Right atrium auricular region (tissue), 2 donors: ENCODE measurements at regions not wholly inside any gene's neighbourhood (a gene's known extent, or its start where the extent isn't known, plus 50 kb on each side); places are given as distances from the start of the nearest gene placed in this dataset.

ENCODE experiments used
- DNase-seq: peaks from one replicate; pipeline ENCODE4 v3.0.0-alpha.2; 2019; ENCODE audit warnings: low spot score
- H3K27ac ChIP-seq, 2 donors: fragments of 200-600 bp; sonication (generic); 1 replicate in 1 of 2; 2 replicates in 1 of 2; pipeline ENCODE4 v1.5.1; 2016 to 2019
- H3K27me3 ChIP-seq, 2 donors: fragments of 200-600 bp; sonication (generic); one replicate each; pipeline versions ENCODE4 v1.5.1 to v1.6.0; 2017 to 2019
- H3K36me3 ChIP-seq: fragments of 200-600 bp; sonication (generic); one replicate; pipeline ENCODE4 v1.5.1; 2016
- H3K4me1 ChIP-seq, 2 donors: fragments of 200-600 bp; sonication (generic); one replicate each; pipeline versions ENCODE4 v1.5.1 to v1.6.0; 2017 to 2019
- H3K4me3 ChIP-seq, 2 donors: fragments of 200-600 bp; sonication (generic); 1 replicate in 1 of 2; 2 replicates in 1 of 2; pipeline ENCODE4 v1.5.1; 2017 to 2019; ENCODE audit warnings: mild to moderate bottlenecking in 1 of 2, moderate library complexity in 1 of 2
- H3K9me3 ChIP-seq, 2 donors: fragments of 200-600 bp; sonication (generic); one replicate each; pipeline ENCODE4 v1.5.1; 2019
- TF ChIP-seq, protein P1 (sequence below), 2 donors: fragments of 200-600 bp; sonication (generic); IDR thresholded peaks; one replicate each; pipeline ENCODE4 v1.5.1; 2019; ENCODE audit warnings: antibody characterized with exemption in 2 of 2

DNA sequence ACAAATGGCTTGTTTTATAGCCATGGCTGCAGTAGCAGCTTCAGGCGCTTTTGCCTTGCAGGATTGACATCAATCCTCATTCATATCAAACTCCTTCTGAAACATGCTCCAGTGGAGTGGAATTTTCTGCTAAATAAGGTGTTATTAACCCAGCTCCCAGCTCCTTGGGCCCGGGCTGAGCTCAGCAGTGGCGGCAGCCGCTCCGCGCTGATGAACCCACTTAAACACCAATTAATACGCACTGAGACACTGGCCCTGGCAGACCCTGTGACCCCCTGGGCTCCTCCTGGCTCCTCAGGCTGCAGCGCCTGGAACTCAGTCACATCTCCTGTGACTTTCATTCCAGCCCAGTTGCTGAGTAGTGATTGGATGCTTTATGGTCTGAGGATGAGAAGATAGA lies 137.4 kb upstream of the GRIK3 start:
- Histone ChIP-seq H3K4me1 (no peaks in the 10 kb centered on the region), H3K36me3 (no peaks in the 10 kb centered on the region), H3K9me3 (peaks cover 0 to 9% of the 10 kb centered on the region in 2 donors), H3K27me3 (no peaks in the 10 kb centered on the region), H3K27ac (no peak overlapping the region), H3K4me3 (no peak overlapping the region)
- TF ChIP-seq, protein P1, sequence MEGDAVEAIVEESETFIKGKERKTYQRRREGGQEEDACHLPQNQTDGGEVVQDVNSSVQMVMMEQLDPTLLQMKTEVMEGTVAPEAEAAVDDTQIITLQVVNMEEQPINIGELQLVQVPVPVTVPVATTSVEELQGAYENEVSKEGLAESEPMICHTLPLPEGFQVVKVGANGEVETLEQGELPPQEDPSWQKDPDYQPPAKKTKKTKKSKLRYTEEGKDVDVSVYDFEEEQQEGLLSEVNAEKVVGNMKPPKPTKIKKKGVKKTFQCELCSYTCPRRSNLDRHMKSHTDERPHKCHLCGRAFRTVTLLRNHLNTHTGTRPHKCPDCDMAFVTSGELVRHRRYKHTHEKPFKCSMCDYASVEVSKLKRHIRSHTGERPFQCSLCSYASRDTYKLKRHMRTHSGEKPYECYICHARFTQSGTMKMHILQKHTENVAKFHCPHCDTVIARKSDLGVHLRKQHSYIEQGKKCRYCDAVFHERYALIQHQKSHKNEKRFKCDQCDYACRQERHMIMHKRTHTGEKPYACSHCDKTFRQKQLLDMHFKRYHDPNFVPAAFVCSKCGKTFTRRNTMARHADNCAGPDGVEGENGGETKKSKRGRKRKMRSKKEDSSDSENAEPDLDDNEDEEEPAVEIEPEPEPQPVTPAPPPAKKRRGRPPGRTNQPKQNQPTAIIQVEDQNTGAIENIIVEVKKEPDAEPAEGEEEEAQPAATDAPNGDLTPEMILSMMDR (IDR thresholded peaks at IDR 0.05): no peak
- peak; percentile 40 for DNase-seq

DNA sequence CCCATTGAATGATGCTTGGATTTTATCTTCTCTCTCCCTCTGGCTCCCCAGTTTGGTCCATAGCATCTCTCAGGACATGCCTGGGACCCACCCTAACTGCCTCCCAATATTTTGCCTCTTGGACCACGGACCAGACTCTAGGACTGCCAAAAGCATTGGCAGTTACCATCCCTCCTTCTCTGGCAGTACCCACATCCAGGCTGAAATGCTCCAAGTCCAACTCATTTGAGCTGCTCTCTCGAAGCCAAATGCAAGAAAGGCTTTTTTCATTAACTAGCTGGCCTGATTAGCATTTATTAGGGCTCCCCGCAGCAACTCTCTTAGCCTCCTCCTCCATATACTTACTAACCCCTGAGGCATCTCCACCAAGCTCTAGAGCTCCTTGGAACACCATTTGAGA lies 140.0 kb upstream of the GRIK3 start:
- TF ChIP-seq, protein P1 (IDR thresholded peaks at IDR 0.05): no peak
- H3K4me1 ChIP-seq: no peaks in the 10 kb centered on the region
- H3K9me3 ChIP-seq: no peaks in the 10 kb centered on the region
- no peaks in the 10 kb centered on the region for H3K36me3 ChIP-seq
- H3K4me3 ChIP-seq: no peak overlapping the region
- no peak overlapping the region for H3K27ac ChIP-seq
- no peaks in the 10 kb centered on the region for H3K27me3 ChIP-seq
- DNase-seq: no peak

DNA sequence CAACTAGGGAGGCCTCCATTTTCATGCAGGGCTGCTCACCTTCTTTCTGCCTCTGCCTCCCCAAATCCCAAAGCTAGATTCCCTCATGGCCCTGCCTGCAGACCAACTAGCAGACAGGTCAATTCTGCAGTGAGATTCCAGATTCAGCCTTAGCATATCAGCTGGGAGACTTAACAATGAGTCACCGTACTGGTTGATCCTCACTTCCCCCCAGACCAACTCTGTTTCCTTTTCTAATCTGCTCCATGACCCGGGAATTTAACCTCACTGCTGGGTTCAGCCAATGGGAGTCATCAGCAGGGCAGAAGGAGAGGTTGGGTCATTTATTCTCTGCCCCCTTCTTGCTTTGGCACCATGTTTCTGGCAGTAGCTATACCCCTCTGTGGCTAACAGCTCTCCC lies 140.6 kb upstream of the GRIK3 start:
- H3K4me3 ChIP-seq: no peak overlapping the region
- no peak overlapping the region for H3K27ac ChIP-seq
- DNase-seq: no peak
- TF ChIP-seq, protein P1 (IDR thresholded peaks at IDR 0.05): no peak
- H3K4me1 ChIP-seq: no peaks in the 10 kb centered on the region
- no peaks in the 10 kb centered on the region for H3K9me3 ChIP-seq
- H3K27me3 ChIP-seq: no peaks in the 10 kb centered on the region
- H3K36me3 ChIP-seq: no peaks in the 10 kb centered on the region

DNA sequence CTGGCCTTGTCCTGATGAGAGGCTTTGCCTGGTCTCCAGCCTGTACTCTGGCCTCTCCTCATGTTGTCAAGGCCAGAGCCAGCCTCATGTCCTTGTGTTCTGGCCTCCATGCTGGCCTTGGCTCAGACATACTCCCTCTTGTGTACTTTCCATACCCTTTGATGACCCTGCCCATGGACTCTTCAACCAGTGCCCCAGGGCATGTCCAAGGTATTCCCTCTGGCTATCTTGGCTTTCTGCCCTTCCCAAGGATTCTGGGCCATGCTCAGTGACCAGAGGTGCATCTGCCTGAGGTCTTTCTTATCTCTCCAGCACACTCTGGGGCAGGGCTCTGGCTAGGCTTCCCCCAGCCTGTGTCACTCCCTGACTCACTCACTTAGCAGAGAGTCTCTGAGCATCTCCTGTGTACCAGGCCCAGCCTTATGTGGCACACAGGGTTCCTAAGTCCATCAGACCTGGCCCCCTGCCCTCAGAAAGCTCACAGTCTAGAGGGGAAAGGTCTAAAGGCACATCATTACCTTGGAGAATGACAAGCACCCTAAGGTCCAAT lies 141.4 kb upstream of the GRIK3 start:
- Histone ChIP-seq H3K36me3 (no peaks in the 10 kb centered on the region), H3K27ac (no peak overlapping the region), H3K4me3 (no peak overlapping the region), H3K27me3 (no peaks in the 10 kb centered on the region), H3K9me3 (no peaks in the 10 kb centered on the region), H3K4me1 (no peaks in the 10 kb centered on the region)
- TF ChIP-seq, protein P1 (IDR thresholded peaks at IDR 0.05): no peak
- no peak for DNase-seq

DNA sequence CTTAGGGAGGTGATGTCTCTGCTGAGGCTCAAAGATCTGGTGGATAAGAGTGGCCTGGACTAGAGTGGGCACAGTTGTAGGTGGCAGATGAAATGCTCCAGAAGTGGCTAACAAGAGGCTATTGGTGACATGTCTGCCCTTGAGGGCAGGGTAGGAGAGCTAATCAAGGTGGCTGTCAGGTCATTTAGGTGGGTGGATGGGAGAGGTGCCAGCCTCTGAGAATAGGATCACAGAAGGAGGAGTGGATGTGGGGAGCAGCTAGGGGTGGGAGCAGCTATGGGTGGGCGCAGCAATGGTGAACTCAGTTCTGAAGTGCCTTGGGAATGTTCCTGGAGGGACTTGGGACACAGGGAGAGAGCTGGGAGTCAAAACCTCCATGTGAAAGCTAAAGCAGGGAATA lies 142.0 kb upstream of the GRIK3 start:
- TF ChIP-seq, protein P1 (IDR thresholded peaks at IDR 0.05): no peak
- Histone ChIP-seq H3K4me1 (no peaks in the 10 kb centered on the region), H3K27ac (no peak overlapping the region), H3K4me3 (no peak overlapping the region), H3K36me3 (no peaks in the 10 kb centered on the region), H3K27me3 (no peaks in the 10 kb centered on the region), H3K9me3 (no peaks in the 10 kb centered on the region)
- DNase-seq: no peak

DNA sequence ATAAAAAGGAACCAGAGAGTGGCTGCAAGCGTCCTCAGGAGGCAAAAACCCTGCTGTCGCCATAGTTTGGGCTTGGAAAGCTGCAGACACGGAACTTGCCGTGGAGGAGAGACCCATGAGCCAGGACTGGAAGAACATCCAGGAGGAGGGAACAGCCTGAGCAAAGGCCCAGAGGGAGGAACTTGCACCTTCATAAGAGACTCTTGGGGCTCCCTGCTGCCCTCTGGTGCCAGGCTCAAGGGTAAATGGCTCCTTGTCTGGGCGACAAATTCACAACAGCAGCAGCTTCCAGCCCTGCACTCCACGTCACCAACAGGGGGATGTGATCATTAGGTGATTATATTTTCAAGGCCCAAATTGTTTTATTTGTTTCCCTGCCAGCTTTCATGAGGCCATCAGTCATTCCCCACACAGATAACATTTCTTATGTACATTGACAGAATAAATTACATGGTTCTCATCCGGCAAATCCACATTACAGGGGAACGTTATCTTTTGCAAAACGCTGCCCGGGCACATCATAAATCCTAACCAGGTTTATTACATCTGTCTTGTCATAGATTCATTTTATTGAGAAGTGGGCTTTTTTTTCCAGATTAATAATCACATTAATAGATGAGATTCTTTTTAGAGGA lies 143.0 kb upstream of the GRIK3 start:
- H3K36me3 ChIP-seq: no peaks in the 10 kb centered on the region
- H3K27ac ChIP-seq: no peak overlapping the region
- H3K4me1 ChIP-seq: no peaks in the 10 kb centered on the region
- TF ChIP-seq, protein P1 (IDR thresholded peaks at IDR 0.05): peak in 1 of 2 donors; percentile 46
- no peak overlapping the region for H3K4me3 ChIP-seq
- peaks cover 0 to 1% of the 10 kb centered on the region in 2 donors for H3K9me3 ChIP-seq
- DNase-seq: no peak
- no peaks in the 10 kb centered on the region for H3K27me3 ChIP-seq
